DMS53 treated with DMSO at 0.1 percent for 48 hours (cell line): ENCODE measurements at regions not wholly inside any gene's neighbourhood (a gene's known extent, or its start where the extent isn't known, plus 50 kb on each side); places are given as distances from the start of the nearest gene placed in this dataset.

ENCODE experiments used
- DNase-seq: peaks from one replicate; lab custom pipeline; 2025; ENCODE audit not compliant: unreplicated experiment; lab: John Stamatoyannopoulos, UW

GRCh38 chr5:115377468-115378217 is 81.2 kb upstream of the CCDC112 start:
- peak; percentile 73 for DNase-seq

- DNase-seq = peak; percentile 88
Measured at GRCh38 chr5:115375893-115376292, 79.4 kb upstream of the CCDC112 start.

- no peak for DNase-seq
Measured at GRCh38 chr5:115374057-115374775, 77.8 kb upstream of the CCDC112 start.

GRCh38 chr5:115372146-115372545 is 75.7 kb upstream of the CCDC112 start:
- DNase-seq = no peak

GRCh38 chr5:115369430-115370144 is 73.1 kb upstream of the CCDC112 start:
- no peak for DNase-seq

GRCh38 chr5:115366223-115366622 is 69.8 kb upstream of the CCDC112 start:
- DNase-seq = peak; percentile 87

- no peak for DNase-seq
Measured at GRCh38 chr5:115363879-115364278, 67.4 kb upstream of the CCDC112 start.

GRCh38 chr5:115360046-115360685 is 63.7 kb upstream of the CCDC112 start:
- peak; percentile 58 for DNase-seq

GRCh38 chr5:115355767-115356381 is 59.4 kb upstream of the CCDC112 start:
- no peak for DNase-seq

GRCh38 chr5:115355095-115355494 is 58.6 kb upstream of the CCDC112 start:
- DNase-seq = no peak

GRCh38 chr5:115354246-115354645 is 57.8 kb upstream of the CCDC112 start:
- no peak for DNase-seq

GRCh38 chr5:115352571-115352970 is 56.1 kb upstream of the CCDC112 start:
- DNase-seq = no peak

GRCh38 chr5:115351356-115352195 is 55.1 kb upstream of the CCDC112 start:
- peak; percentile 40 for DNase-seq

- no peak for DNase-seq
Measured at GRCh38 chr5:115350894-115351293, 54.4 kb upstream of the CCDC112 start.

GRCh38 chr5:115349001-115349817 is 52.8 kb upstream of the CCDC112 start:
- DNase-seq = peak; percentile 93

- no peak for DNase-seq
Measured at GRCh38 chr5:115348175-115348574, 51.7 kb upstream of the CCDC112 start.
